ENCODE measurements at regions not wholly inside any gene's neighbourhood (a gene's known extent, or its start where the extent isn't known, plus 50 kb on each side); places are given as distances from the start of the nearest gene placed in this dataset.
"Not testable (repeated sequence)": the region's sequence is repeated elsewhere in the genome, so short reads cannot be mapped to it uniquely, and the experiment has no call there.

DNA sequence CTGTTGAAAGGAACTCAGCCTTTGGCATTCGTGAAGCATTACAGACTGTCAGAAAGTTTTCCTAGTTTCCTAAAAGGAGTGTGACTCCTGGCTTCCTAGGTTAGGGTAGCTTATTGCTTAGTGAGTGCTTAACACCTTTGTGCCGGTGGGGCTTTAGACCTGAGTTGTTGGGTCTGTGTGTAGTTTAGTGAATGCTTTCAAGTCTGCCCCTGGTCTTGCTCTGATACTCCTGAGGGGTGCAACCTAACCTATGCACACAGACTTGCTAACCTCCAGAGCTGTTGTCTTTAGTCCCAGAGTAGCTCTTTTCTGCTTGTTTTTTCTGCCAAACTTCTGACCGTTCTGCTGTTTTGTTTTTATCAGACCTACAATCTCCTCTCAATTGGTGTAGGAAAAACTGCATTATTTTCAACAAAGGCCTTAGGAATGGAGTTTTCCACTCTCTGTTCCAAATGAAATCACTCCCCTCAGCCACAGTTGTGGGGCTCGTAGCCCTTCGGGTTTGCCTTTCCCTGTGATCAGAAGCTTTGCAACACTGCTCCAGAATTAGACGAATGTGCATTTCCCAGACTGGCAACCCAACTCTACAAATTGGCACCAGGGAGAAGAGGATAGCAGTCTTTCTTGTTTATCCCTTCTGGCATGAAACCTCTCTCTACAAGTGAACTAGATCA lies 1399.1 kb upstream of the PCDH7 start:
- no peak for TF ChIP-seq CTCF (IDR thresholded peaks at IDR 0.05; ENCODE audit: low read depth, low read length)

GRCh38 chr4:29326004-29326403 lies 1394.2 kb upstream of the PCDH7 start:
- TF ChIP-seq CTCF (IDR thresholded peaks at IDR 0.05; ENCODE audit: low read depth, low read length), result no peak
- DNase-seq (ENCODE audit: low read depth in 2 of 2), result no peak
- H3K4me3 ChIP-seq (replicated peaks in 1 of 2; ENCODE audit: low read depth in 2 of 2, low read length in 2 of 2), result no peak overlapping the region

More for the DNA sequence above, 1399.1 kb upstream of the PCDH7 start:
- DNase-seq (ENCODE audit: low read depth in 2 of 2), result no peak
- H3K4me3 ChIP-seq (replicated peaks in 1 of 2; ENCODE audit: low read depth in 2 of 2, low read length in 2 of 2), result no peak overlapping the region

- H3K4me3 ChIP-seq (replicated peaks in 1 of 2; ENCODE audit: low read depth in 2 of 2, low read length in 2 of 2), result no peak overlapping the region
- TF ChIP-seq CTCF (IDR thresholded peaks at IDR 0.05; ENCODE audit: low read depth, low read length), result no peak
- DNase-seq (ENCODE audit: low read depth in 2 of 2), result peak in 1 of 2 donors; percentile 7
Measured at GRCh38 chr4:29326816-29327215, 1393.4 kb upstream of the PCDH7 start.

- TF ChIP-seq CTCF (IDR thresholded peaks at IDR 0.05; ENCODE audit: low read depth, low read length), result no peak
- DNase-seq (ENCODE audit: low read depth in 2 of 2), result no peak
Measured at GRCh38 chr4:29336861-29337260, 1383.3 kb upstream of the PCDH7 start.

DNA sequence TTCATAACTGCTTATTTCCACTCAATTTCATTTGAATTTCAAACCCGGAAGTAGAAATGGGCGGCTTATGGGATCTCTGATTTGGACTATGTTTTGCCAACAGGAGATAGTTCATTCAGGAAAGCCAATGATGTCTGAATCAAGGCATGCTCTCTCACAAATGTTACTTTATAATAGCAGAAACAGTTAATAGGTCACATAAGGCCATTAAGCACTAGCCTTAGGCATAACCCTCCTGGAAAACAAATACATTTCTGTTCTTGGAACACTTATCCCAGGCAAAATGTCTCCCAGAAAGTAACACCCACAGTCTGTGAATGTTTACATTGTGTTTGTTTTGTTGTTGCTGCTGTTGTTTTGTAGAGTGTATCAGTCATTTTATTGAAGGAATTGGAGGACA lies 1347.2 kb upstream of the PCDH7 start:
- DNase-seq (ENCODE audit: low read depth in 2 of 2), result no peak
- no peak overlapping the region for H3K4me3 ChIP-seq (replicated peaks in 1 of 2; ENCODE audit: low read depth in 2 of 2, low read length in 2 of 2)
- TF ChIP-seq CTCF (IDR thresholded peaks at IDR 0.05; ENCODE audit: low read depth, low read length), result no peak

More at GRCh38 chr4:29336861-29337260, 1383.3 kb upstream of the PCDH7 start:
- no peak overlapping the region for H3K4me3 ChIP-seq (replicated peaks in 1 of 2; ENCODE audit: low read depth in 2 of 2, low read length in 2 of 2)

DNA sequence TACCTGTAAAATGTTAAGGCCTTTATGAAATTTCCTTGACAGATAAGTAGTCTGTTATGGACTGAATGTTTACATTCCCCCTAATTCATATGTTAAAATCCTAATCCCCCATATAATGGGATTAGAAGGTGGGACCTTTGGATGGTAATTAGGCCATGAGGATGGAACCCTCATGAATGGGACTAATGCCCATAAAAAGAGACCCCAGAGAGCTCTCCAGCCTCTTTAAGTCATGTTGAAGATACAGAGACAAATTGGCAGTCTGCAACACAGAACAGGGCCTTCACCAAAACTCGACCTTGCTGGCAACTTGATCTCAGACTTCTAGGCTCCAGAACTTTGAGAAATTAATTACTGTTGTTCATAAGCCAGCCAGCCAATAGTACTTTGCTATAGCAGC lies 1344.5 kb upstream of the PCDH7 start:
- DNase-seq (ENCODE audit: low read depth in 2 of 2), result no peak
- no peak overlapping the region for H3K4me3 ChIP-seq (replicated peaks in 1 of 2; ENCODE audit: low read depth in 2 of 2, low read length in 2 of 2)
- TF ChIP-seq CTCF (IDR thresholded peaks at IDR 0.05; ENCODE audit: low read depth, low read length), result no peak

DNA sequence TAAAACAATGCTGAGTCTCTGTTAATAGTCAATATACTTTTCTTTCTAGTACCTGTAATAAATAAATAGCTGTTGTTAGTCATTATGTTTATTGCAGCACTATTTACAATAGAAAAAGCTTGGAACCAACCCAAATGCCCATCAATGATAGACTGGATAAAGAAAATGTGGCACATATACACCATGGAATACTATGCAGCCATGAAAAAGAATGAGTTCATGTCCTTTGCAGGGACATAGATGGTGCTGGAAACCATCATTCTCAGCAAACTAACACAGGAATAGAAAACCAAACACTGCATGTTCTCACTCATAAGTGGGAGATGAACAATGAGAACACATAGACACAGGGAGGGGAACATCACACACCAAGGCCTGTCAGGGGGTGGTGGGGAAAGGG lies 1341.9 kb upstream of the PCDH7 start:
- H3K4me3 ChIP-seq (replicated peaks in 1 of 2; ENCODE audit: low read depth in 2 of 2, low read length in 2 of 2); DNase-seq (ENCODE audit: low read depth in 2 of 2): not testable (repeated sequence)

Data from cardiac fibroblast (primary cell).